GM11168 (cell line): ENCODE measurements at regions not wholly inside any gene's neighbourhood (a gene's known extent, or its start where the extent isn't known, plus 50 kb on each side); places are given as distances from the start of the nearest gene placed in this dataset.

Experiments
- in situ Hi-C: fragments of 300-500 bp; cut with MboI; formaldehyde crosslinking; loops from one replicate; pipeline ENCODE4 v1.12.0; 2022; ENCODE audit warnings: low sequenced_read_pairs; ENCODE audit not compliant: unreplicated experiment

- in situ Hi-C loops, result no loop called here
These were observed 362.9 kb upstream of the TLE4 start for GRCh38 chr9:79208791-79209396.

- in situ Hi-C loops, result no loop called here
These were observed 361.1 kb upstream of the TLE4 start for GRCh38 chr9:79210541-79211243.

- in situ Hi-C loops, result no loop called here
These were observed 358.2 kb upstream of the TLE4 start for GRCh38 chr9:79213417-79214125.

- in situ Hi-C loops, result no loop called here
These were observed 355.9 kb upstream of the TLE4 start for GRCh38 chr9:79215821-79216220.

GRCh38 chr9:79220251-79220650 is 351.5 kb upstream of the TLE4 start:
- in situ Hi-C loops, result no loop called here

- in situ Hi-C loops, result no loop called here
These were observed 351.1 kb upstream of the TLE4 start for GRCh38 chr9:79220666-79221065.

- in situ Hi-C loops, result no loop called here
These were observed 350.7 kb upstream of the TLE4 start for GRCh38 chr9:79221084-79221483.

GRCh38 chr9:79222483-79222882 is 349.3 kb upstream of the TLE4 start:
- in situ Hi-C loops, result no loop called here

GRCh38 chr9:79224672-79225433 is 346.9 kb upstream of the TLE4 start:
- in situ Hi-C loops, result no loop called here

- in situ Hi-C loops, result no loop called here
These were observed 338.2 kb upstream of the TLE4 start for GRCh38 chr9:79233542-79233941.

- in situ Hi-C loops, result no loop called here
These were observed 335.3 kb upstream of the TLE4 start for GRCh38 chr9:79236466-79236865.

- in situ Hi-C loops, result no loop called here
These were observed 333.9 kb upstream of the TLE4 start for GRCh38 chr9:79237861-79238260.

GRCh38 chr9:79240774-79241173 is 331.0 kb upstream of the TLE4 start:
- in situ Hi-C loops, result no loop called here

GRCh38 chr9:79242489-79242888 is 329.3 kb upstream of the TLE4 start:
- in situ Hi-C loops, result no loop called here

GRCh38 chr9:79246170-79246569 is 325.6 kb upstream of the TLE4 start:
- in situ Hi-C loops, result no loop called here

- in situ Hi-C loops, result no loop called here
These were observed 324.7 kb upstream of the TLE4 start for GRCh38 chr9:79247021-79247420.

GRCh38 chr9:79250806-79251205 is 321.0 kb upstream of the TLE4 start:
- in situ Hi-C loops, result no loop called here

GRCh38 chr9:79254900-79255650 is 316.7 kb upstream of the TLE4 start:
- in situ Hi-C loops, result no loop called here

- in situ Hi-C loops, result no loop called here
These were observed 316.0 kb upstream of the TLE4 start for GRCh38 chr9:79255651-79256260.
